Gastroesophageal sphincter (tissue), 3 donors: ENCODE measurements at regions not wholly inside any gene's neighbourhood (a gene's known extent, or its start where the extent isn't known, plus 50 kb on each side); places are given as distances from the start of the nearest gene placed in this dataset.

ENCODE experiments used
- EP300 ChIP-seq: sonication (generic); formaldehyde crosslinking; IDR thresholded peaks from one replicate; pipeline ENCODE4 v1.6.1; 2017; ENCODE audit warnings: antibody characterized with exemption, mild to moderate bottlenecking
- POLR2A ChIP-seq, 2 donors: fragments of 450-650 bp; IDR thresholded peaks; one replicate each; pipeline ENCODE4 v1.6.1; 2017; ENCODE audit warnings: antibody characterized with exemption in 2 of 2, mild to moderate bottlenecking in 2 of 2, moderate library complexity in 1 of 2
- POLR2AphosphoS5 ChIP-seq: sonication (generic); formaldehyde crosslinking; IDR thresholded peaks from one replicate; pipeline ENCODE4 v1.6.1; 2017; ENCODE audit warnings: antibody characterized with exemption
- TF ChIP-seq, protein P1 (sequence below), 4 experiments: fragments of 200-600 bp in 2 of 4; fragments of 450-650 bp in 2 of 4; sonication (generic) in 1 of 4; IDR thresholded peaks; one replicate each; pipeline ENCODE4 v1.5.1; 2017 to 2019; ENCODE audit warnings: antibody characterized with exemption in 4 of 4, mild to moderate bottlenecking in 2 of 4, moderate library complexity in 2 of 4

DNA sequence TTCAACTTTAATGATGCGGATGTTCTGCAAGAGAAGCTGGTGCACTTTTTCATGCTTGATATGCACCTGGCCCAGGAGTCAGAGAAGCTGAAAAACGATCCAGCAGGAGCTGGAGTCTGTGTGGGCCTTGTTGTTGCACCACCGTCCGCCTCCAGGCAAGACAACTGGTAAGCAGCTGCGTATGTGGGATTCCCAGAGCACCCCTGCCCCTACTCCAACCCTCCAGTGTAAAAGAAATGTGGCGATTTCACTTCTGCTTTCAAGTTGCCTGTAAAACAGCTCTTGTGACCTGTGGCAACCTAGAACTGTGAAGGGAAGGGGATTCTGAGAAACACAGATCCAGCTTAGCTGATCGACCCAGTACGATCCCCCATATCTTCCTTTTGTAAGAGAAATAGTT, 154.1 kb upstream of the PELI2 start:
- no peak for TF ChIP-seq EP300
- TF ChIP-seq, protein P1, sequence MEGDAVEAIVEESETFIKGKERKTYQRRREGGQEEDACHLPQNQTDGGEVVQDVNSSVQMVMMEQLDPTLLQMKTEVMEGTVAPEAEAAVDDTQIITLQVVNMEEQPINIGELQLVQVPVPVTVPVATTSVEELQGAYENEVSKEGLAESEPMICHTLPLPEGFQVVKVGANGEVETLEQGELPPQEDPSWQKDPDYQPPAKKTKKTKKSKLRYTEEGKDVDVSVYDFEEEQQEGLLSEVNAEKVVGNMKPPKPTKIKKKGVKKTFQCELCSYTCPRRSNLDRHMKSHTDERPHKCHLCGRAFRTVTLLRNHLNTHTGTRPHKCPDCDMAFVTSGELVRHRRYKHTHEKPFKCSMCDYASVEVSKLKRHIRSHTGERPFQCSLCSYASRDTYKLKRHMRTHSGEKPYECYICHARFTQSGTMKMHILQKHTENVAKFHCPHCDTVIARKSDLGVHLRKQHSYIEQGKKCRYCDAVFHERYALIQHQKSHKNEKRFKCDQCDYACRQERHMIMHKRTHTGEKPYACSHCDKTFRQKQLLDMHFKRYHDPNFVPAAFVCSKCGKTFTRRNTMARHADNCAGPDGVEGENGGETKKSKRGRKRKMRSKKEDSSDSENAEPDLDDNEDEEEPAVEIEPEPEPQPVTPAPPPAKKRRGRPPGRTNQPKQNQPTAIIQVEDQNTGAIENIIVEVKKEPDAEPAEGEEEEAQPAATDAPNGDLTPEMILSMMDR (IDR thresholded peaks at IDR 0.05): no peak
- TF ChIP-seq POLR2AphosphoS5: no peak
- TF ChIP-seq POLR2A (IDR thresholded peaks at IDR 0.05): no peak
